CD14-positive monocyte (primary cell): ENCODE measurements at regions not wholly inside any gene's neighbourhood (a gene's known extent, or its start where the extent isn't known, plus 50 kb on each side); places are given as distances from the start of the nearest gene placed in this dataset.

Experiments used
- DNase-seq, 3 donors: peaks; one replicate each; pipeline ENCODE4 v3.0.0-alpha.2; 2011 to 2022
- H2AFZ ChIP-seq: 2 replicates; pipeline ENCODE4 v1.6.0; 2012; ENCODE audit warnings: mild to moderate bottlenecking, low read depth, low read length, inconsistent platforms; ENCODE audit not compliant: insufficient read depth, poor library complexity, severe bottlenecking
- H3K27ac ChIP-seq, 2 donors: 1 replicate in 1 of 2; 2 replicates in 1 of 2; pipeline ENCODE4 v1.5.1; 2012 to 2013; ENCODE audit warnings: low read length in 2 of 2, control low read depth in 1 of 2, inconsistent platforms in 1 of 2, low read depth in 1 of 2, mild to moderate bottlenecking in 1 of 2
- H3K27me3 ChIP-seq, 2 donors: one replicate each; pipeline versions ENCODE4 v1.6.0 to v1.6.1; 2011 to 2013; ENCODE audit warnings: low read length in 2 of 2; ENCODE audit not compliant: control insufficient read depth in 2 of 2, insufficient read depth in 2 of 2
- H3K36me3 ChIP-seq, 2 donors: replicated peaks in 1 of 2; 1 replicate in 1 of 2; 2 replicates in 1 of 2; pipeline versions ENCODE4 v1.5.1 to v1.6.1; 2012 to 2013; ENCODE audit warnings: low read length in 2 of 2, control low read depth in 1 of 2, inconsistent platforms in 1 of 2, mild to moderate bottlenecking in 1 of 2; ENCODE audit not compliant: insufficient read depth in 2 of 2, control insufficient read depth in 1 of 2
- H3K4me1 ChIP-seq, 2 donors: 1 replicate in 1 of 2; 2 replicates in 1 of 2; pipeline versions ENCODE4 v1.5.1 to v1.6.1; 2012 to 2013; ENCODE audit warnings: low read length in 2 of 2, control low read depth in 1 of 2, inconsistent platforms in 1 of 2, mild to moderate bottlenecking in 1 of 2, moderate library complexity in 1 of 2; ENCODE audit not compliant: insufficient read depth in 2 of 2, control insufficient read depth in 1 of 2
- H3K4me2 ChIP-seq: replicated peaks from 2 replicates; pipeline ENCODE3; 2012; ENCODE audit warnings: low read length, moderate library complexity, mild to moderate bottlenecking; ENCODE audit not compliant: poor library complexity, severe bottlenecking; ENCODE audit errors: extremely low read depth
- H3K4me3 ChIP-seq, 3 experiments: fragments of 200-600 bp in 1 of 3; sonication (generic) in 1 of 3; replicated peaks in 1 of 3; 1 replicate in 2 of 3; 2 replicates in 1 of 3; pipeline ENCODE4 v1.5.1; 2011 to 2013; ENCODE audit warnings: low read length in 3 of 3, mild to moderate bottlenecking in 3 of 3, control low read depth in 2 of 3, low read depth in 2 of 3, inconsistent platforms in 1 of 3, moderate library complexity in 1 of 3
- H3K79me2 ChIP-seq: 2 replicates; pipeline ENCODE4 v1.6.0; 2012; ENCODE audit warnings: mild to moderate bottlenecking, control low read depth, inconsistent platforms, low read length, moderate library complexity; ENCODE audit not compliant: insufficient read depth
- H3K9ac ChIP-seq: 2 replicates; pipeline ENCODE4 v1.6.0; 2017; ENCODE audit warnings: low read length, mild to moderate bottlenecking; ENCODE audit not compliant: insufficient read depth, poor library complexity, severe bottlenecking
- H3K9me3 ChIP-seq, 2 donors: replicated peaks in 1 of 2; 1 replicate in 1 of 2; 2 replicates in 1 of 2; pipeline versions ENCODE4 v1.5.1 to v1.6.1; 2012 to 2013; ENCODE audit warnings: low read length in 2 of 2, control low read depth in 1 of 2; ENCODE audit not compliant: control insufficient read depth in 1 of 2, insufficient read depth in 1 of 2
- H4K20me1 ChIP-seq: 2 replicates; pipeline ENCODE4 v1.6.0; 2012; ENCODE audit warnings: mild to moderate bottlenecking, low read length, control low read depth, moderate library complexity; ENCODE audit not compliant: insufficient read depth
- H3K27ac Mint-ChIP-seq, 7 donors: one replicate each; pipeline ENCODE4 v1.8.0; 2020; ENCODE audit warnings: mild to moderate bottlenecking in 7 of 7, mixed read lengths in 7 of 7, moderate library complexity in 6 of 7, inconsistent platforms in 2 of 7
- H3K27me3 Mint-ChIP-seq, 3 donors: one replicate each; pipeline ENCODE4 v1.8.0; 2021 to 2022; ENCODE audit warnings: low read depth in 3 of 3, mild to moderate bottlenecking in 3 of 3, mixed read lengths in 3 of 3, moderate library complexity in 3 of 3, inconsistent platforms in 1 of 3
- H3K36me3 Mint-ChIP-seq, 2 donors: one replicate each; pipeline ENCODE4 v1.8.0; 2020; ENCODE audit warnings: mixed read lengths in 2 of 2, inconsistent platforms in 1 of 2, mild to moderate bottlenecking in 1 of 2
- H3K4me1 Mint-ChIP-seq: one replicate; pipeline ENCODE4 v1.8.0; 2020; ENCODE audit warnings: mild to moderate bottlenecking, mixed read lengths
- H3K4me3 Mint-ChIP-seq, 2 donors: one replicate each; pipeline ENCODE4 v1.8.0; 2020; ENCODE audit warnings: mild to moderate bottlenecking in 2 of 2, mixed read lengths in 2 of 2, moderate library complexity in 1 of 2
- H3K9me3 Mint-ChIP-seq, 7 donors: one replicate each; pipeline ENCODE4 v1.8.0; 2020 to 2022; ENCODE audit warnings: mixed read lengths in 7 of 7, mild to moderate bottlenecking in 6 of 7, moderate library complexity in 6 of 7, inconsistent platforms in 2 of 7
- CTCF ChIP-seq: fragments of 200-600 bp; IDR thresholded peaks from one replicate; pipeline ENCODE4 v1.8.0; 2022; ENCODE audit warnings: antibody characterized with exemption, mild to moderate bottlenecking
- WGBS: methylation state at CpG from one replicate; pipeline ENCODE4 v1.1.5; 2013; ENCODE audit warnings: missing lambda C conversion rate; ENCODE audit not compliant: insufficient coverage; 5-methylcytosine and 5-hydroxymethylcytosine counted together
- intact Hi-C, 2 donors: fragments of 100-400 bp; cut with micrococcal nuclease; formaldehyde crosslinking; loops; one replicate each; pipeline versions ENCODE4 v1.15.0 to v1.15.1; 2023

GRCh38 chr18:41849632-41850031, 105.4 kb upstream of the PIK3C3 start:
- H3K36me3 Mint-ChIP-seq = no peaks in the 10 kb centered on the region
- no peaks in the 10 kb centered on the region for H3K36me3 ChIP-seq
- no peak for TF ChIP-seq CTCF
- intact Hi-C loops = no loop called here
- peaks cover 0 to 3% (median 0%) of the 10 kb centered on the region in 7 donors for H3K9me3 Mint-ChIP-seq
- no peak overlapping the region for H3K4me3 Mint-ChIP-seq
- H3K9me3 ChIP-seq = no peaks in the 10 kb centered on the region
- no peak overlapping the region for H2AFZ ChIP-seq
- no peaks in the 10 kb centered on the region for H3K4me1 Mint-ChIP-seq
- H3K9ac ChIP-seq = no peak overlapping the region
- H3K27ac Mint-ChIP-seq = no peak overlapping the region
- H3K27me3 Mint-ChIP-seq = peaks cover 0 to 4% (median 2%) of the 10 kb centered on the region in 3 donors
- no CpG with 5 or more reads among the region's 3 CpGs for WGBS
- H3K27ac ChIP-seq = no peak overlapping the region
- H3K79me2 ChIP-seq = no peaks in the 10 kb centered on the region
- no peaks in the 10 kb centered on the region for H3K27me3 ChIP-seq
- no peaks in the 10 kb centered on the region for H3K4me1 ChIP-seq
- H4K20me1 ChIP-seq = no peaks in the 10 kb centered on the region
- no peak overlapping the region for H3K4me3 ChIP-seq
- H3K4me2 ChIP-seq = no peak overlapping the region
- no peak for DNase-seq

- DNase-seq = no peak
- no peak for TF ChIP-seq CTCF
- H3K4me1 ChIP-seq = no peaks in the 10 kb centered on the region
- no peaks in the 10 kb centered on the region for H4K20me1 ChIP-seq
- no peak overlapping the region for H3K27ac Mint-ChIP-seq
- H3K36me3 ChIP-seq = no peaks in the 10 kb centered on the region
- H3K27ac ChIP-seq = no peak overlapping the region
- no peaks in the 10 kb centered on the region for H3K4me1 Mint-ChIP-seq
- peaks cover 0 to 2% (median 0%) of the 10 kb centered on the region in 7 donors for H3K9me3 Mint-ChIP-seq
- intact Hi-C loops = no loop called here
- no peak overlapping the region for H3K9ac ChIP-seq
- H3K4me2 ChIP-seq = no peak overlapping the region
- H2AFZ ChIP-seq = no peak overlapping the region
- H3K79me2 ChIP-seq = no peaks in the 10 kb centered on the region
- H3K9me3 ChIP-seq = no peaks in the 10 kb centered on the region
- WGBS = 71% methylated on average over 1 of the region's 4 CpGs
- H3K4me3 Mint-ChIP-seq = no peak overlapping the region
- H3K27me3 Mint-ChIP-seq = peaks cover 0 to 6% (median 5%) of the 10 kb centered on the region in 3 donors
- no peak overlapping the region for H3K4me3 ChIP-seq
- no peaks in the 10 kb centered on the region for H3K27me3 ChIP-seq
- no peaks in the 10 kb centered on the region for H3K36me3 Mint-ChIP-seq
Observed at GRCh38 chr18:41845563-41845962, 109.5 kb upstream of the PIK3C3 start.
